Prostate gland (tissue), 2 donors: ENCODE measurements at regions not wholly inside any gene's neighbourhood (a gene's known extent, or its start where the extent isn't known, plus 50 kb on each side); places are given as distances from the start of the nearest gene placed in this dataset.
"Not testable (repeated sequence)": the region's sequence is repeated elsewhere in the genome, so short reads cannot be mapped to it uniquely, and the experiment has no call there.

Source experiments
- DNase-seq: peaks from one replicate; pipeline ENCODE4 v3.0.0-alpha.2; 2019; ENCODE audit warnings: low spot score
- H3K27ac ChIP-seq, 2 donors: fragments of 200-600 bp; sonication (generic); 2 replicates each; pipeline ENCODE4 v1.5.1; 2017 to 2019
- H3K27me3 ChIP-seq: fragments of 200-600 bp; sonication (generic); replicated peaks from 2 replicates; pipeline ENCODE4 v1.5.1; 2019; ENCODE audit not compliant: insufficient read depth
- H3K36me3 ChIP-seq, 2 donors: fragments of 200-600 bp; sonication (generic); 1 replicate in 1 of 2; 2 replicates in 1 of 2; pipeline versions ENCODE4 v1.5.1 to v1.8.1; 2017 to 2019
- H3K4me1 ChIP-seq: fragments of 200-600 bp; sonication (generic); replicated peaks from 2 replicates; pipeline ENCODE4 v1.5.1; 2019
- H3K4me3 ChIP-seq, 2 donors: fragments of 200-600 bp; sonication (generic); 2 replicates each; pipeline ENCODE4 v1.5.1; 2017 to 2019
- H3K9me3 ChIP-seq: fragments of 200-600 bp; sonication (generic); 2 replicates; pipeline ENCODE4 v1.5.1; 2017
- POLR2A ChIP-seq: fragments of 450-650 bp; IDR thresholded peaks from one replicate; pipeline ENCODE4 v1.6.1; 2016; ENCODE audit warnings: antibody characterized with exemption, mild to moderate bottlenecking
- POLR2AphosphoS5 ChIP-seq: sonication (generic); formaldehyde crosslinking; IDR thresholded peaks from one replicate; pipeline ENCODE4 v1.6.1; 2017; ENCODE audit warnings: antibody characterized with exemption
- WGBS: methylation state at CpG from one replicate; pipeline ENCODE4 v1.1.5; 2018; 5-methylcytosine and 5-hydroxymethylcytosine counted together
- intact Hi-C: fragments of 100-400 bp; cut with DNase I; formaldehyde crosslinking; loops from one replicate; pipeline ENCODE4 v1.14.2; 2022
- TF ChIP-seq, protein P1 (sequence below), 4 experiments: fragments of 200-600 bp in 2 of 4; fragments of 450-650 bp in 2 of 4; sonication (generic) in 2 of 4; IDR thresholded peaks; 1 replicate in 3 of 4; 2 replicates in 1 of 4; pipeline ENCODE4 v1.5.1; 2016 to 2019; ENCODE audit warnings: antibody characterized with exemption in 4 of 4, mild to moderate bottlenecking in 2 of 4, moderate library complexity in 2 of 4

- intact Hi-C loops = no loop called here
- 76% methylated on average over 1 of the region's 1 CpG for WGBS
- no peaks in the 10 kb centered on the region for H3K9me3 ChIP-seq
- no peaks in the 10 kb centered on the region for H3K27me3 ChIP-seq
- H3K36me3 ChIP-seq = no peaks in the 10 kb centered on the region
- no peak overlapping the region for H3K27ac ChIP-seq
- H3K4me3 ChIP-seq = no peak overlapping the region
- TF ChIP-seq, protein P1, sequence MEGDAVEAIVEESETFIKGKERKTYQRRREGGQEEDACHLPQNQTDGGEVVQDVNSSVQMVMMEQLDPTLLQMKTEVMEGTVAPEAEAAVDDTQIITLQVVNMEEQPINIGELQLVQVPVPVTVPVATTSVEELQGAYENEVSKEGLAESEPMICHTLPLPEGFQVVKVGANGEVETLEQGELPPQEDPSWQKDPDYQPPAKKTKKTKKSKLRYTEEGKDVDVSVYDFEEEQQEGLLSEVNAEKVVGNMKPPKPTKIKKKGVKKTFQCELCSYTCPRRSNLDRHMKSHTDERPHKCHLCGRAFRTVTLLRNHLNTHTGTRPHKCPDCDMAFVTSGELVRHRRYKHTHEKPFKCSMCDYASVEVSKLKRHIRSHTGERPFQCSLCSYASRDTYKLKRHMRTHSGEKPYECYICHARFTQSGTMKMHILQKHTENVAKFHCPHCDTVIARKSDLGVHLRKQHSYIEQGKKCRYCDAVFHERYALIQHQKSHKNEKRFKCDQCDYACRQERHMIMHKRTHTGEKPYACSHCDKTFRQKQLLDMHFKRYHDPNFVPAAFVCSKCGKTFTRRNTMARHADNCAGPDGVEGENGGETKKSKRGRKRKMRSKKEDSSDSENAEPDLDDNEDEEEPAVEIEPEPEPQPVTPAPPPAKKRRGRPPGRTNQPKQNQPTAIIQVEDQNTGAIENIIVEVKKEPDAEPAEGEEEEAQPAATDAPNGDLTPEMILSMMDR (IDR thresholded peaks at IDR 0.05) = no peak
- no peak for TF ChIP-seq POLR2AphosphoS5
- TF ChIP-seq POLR2A = no peak
- H3K4me1 ChIP-seq = no peaks in the 10 kb centered on the region
- no peak for DNase-seq
Measured at GRCh38 chr2:207363761-207364290, 165.9 kb upstream of the CREB1 start.

GRCh38 chr2:207370646-207371045 is 159.1 kb upstream of the CREB1 start:
- Histone ChIP-seq H3K4me1 (no peaks in the 10 kb centered on the region), H3K4me3 (no peak overlapping the region), H3K27ac (no peak overlapping the region), H3K36me3 (no peaks in the 10 kb centered on the region), H3K9me3 (no peaks in the 10 kb centered on the region), H3K27me3 (no peaks in the 10 kb centered on the region)
- intact Hi-C loops = no loop called here
- 78% methylated on average over 1 of the region's 1 CpG for WGBS
- TF ChIP-seq POLR2AphosphoS5 = no peak
- TF ChIP-seq, protein P1 (IDR thresholded peaks at IDR 0.05) = no peak
- TF ChIP-seq POLR2A = no peak
- no peak for DNase-seq

GRCh38 chr2:207371877-207372276 is 157.9 kb upstream of the CREB1 start:
- Histone ChIP-seq H3K27me3 (no peaks in the 10 kb centered on the region), H3K4me3 (no peak overlapping the region), H3K9me3 (no peaks in the 10 kb centered on the region), H3K4me1 (no peaks in the 10 kb centered on the region), H3K36me3 (no peaks in the 10 kb centered on the region), H3K27ac (no peak overlapping the region)
- TF ChIP-seq POLR2AphosphoS5 (no peak), POLR2A (no peak)
- TF ChIP-seq, protein P1 (IDR thresholded peaks at IDR 0.05) = no peak
- intact Hi-C loops = no loop called here
- no peak for DNase-seq

- Histone ChIP-seq H3K27ac (no peak overlapping the region), H3K9me3 (no peaks in the 10 kb centered on the region), H3K27me3 (no peaks in the 10 kb centered on the region), H3K36me3 (no peaks in the 10 kb centered on the region), H3K4me3 (no peak overlapping the region), H3K4me1 (no peaks in the 10 kb centered on the region)
- TF ChIP-seq POLR2AphosphoS5 (no peak), POLR2A (no peak)
- TF ChIP-seq, protein P1 (IDR thresholded peaks at IDR 0.05) = no peak
- WGBS = 97% methylated on average over 1 of the region's 1 CpG
- DNase-seq = no peak
- intact Hi-C loops = no loop called here
Measured at GRCh38 chr2:207372483-207372882, 157.3 kb upstream of the CREB1 start.

GRCh38 chr2:207375207-207375875 is 154.4 kb upstream of the CREB1 start:
- Histone ChIP-seq H3K4me1 (no peaks in the 10 kb centered on the region), H3K36me3 (no peaks in the 10 kb centered on the region), H3K9me3 (no peaks in the 10 kb centered on the region), H3K27me3 (no peaks in the 10 kb centered on the region), H3K4me3 (no peak overlapping the region), H3K27ac (no peak overlapping the region)
- TF ChIP-seq, protein P1 (IDR thresholded peaks at IDR 0.05) = no peak
- TF ChIP-seq POLR2A = no peak
- no peak for TF ChIP-seq POLR2AphosphoS5
- 80% methylated on average over 1 of the region's 1 CpG for WGBS
- intact Hi-C loops = no loop called here
- DNase-seq = no peak

GRCh38 chr2:207378620-207379019 is 151.1 kb upstream of the CREB1 start:
- 94% methylated on average over 2 of the region's 2 CpGs for WGBS
- H3K27ac ChIP-seq, DNase-seq, H3K9me3 ChIP-seq, intact Hi-C loops, H3K4me1 ChIP-seq, H3K27me3 ChIP-seq, H3K36me3 ChIP-seq, H3K4me3 ChIP-seq: not testable (repeated sequence)
